ENCODE measurements at regions not wholly inside any gene's neighbourhood (a gene's known extent, or its start where the extent isn't known, plus 50 kb on each side); places are given as distances from the start of the nearest gene placed in this dataset.

GRCh38 chr13:99908140-99908803 lies 63.3 kb downstream of the ZIC5 start:
- intact Hi-C loops (cut with DNase I; ENCODE audit: low total_unique reads) = no loop called here
- H3K4me1 ChIP-seq = no peaks in the 10 kb centered on the region
- peaks cover 0 to 45% of the 10 kb centered on the region in 2 donors for H3K27me3 ChIP-seq
- H3K36me3 ChIP-seq = no peaks in the 10 kb centered on the region
- no peak overlapping the region for H3K4me3 ChIP-seq
- no peaks in the 10 kb centered on the region for H3K9me3 ChIP-seq
- TF ChIP-seq CTCF (IDR thresholded peaks at IDR 0.05) = no peak
- no peak for DNase-seq
- H3K27ac ChIP-seq = no peak overlapping the region

- Histone ChIP-seq H3K27ac (no peak overlapping the region), H3K4me3 (no peak overlapping the region), H3K4me1 (no peaks in the 10 kb centered on the region), H3K9me3 (no peaks in the 10 kb centered on the region), H3K27me3 (peaks cover 0 to 48% of the 10 kb centered on the region in 2 donors), H3K36me3 (no peaks in the 10 kb centered on the region)
- no peak for DNase-seq
- intact Hi-C loops (cut with DNase I; ENCODE audit: low total_unique reads) = no loop called here
- TF ChIP-seq CTCF (IDR thresholded peaks at IDR 0.05) = no peak
These were observed 63.9 kb downstream of the ZIC5 start for GRCh38 chr13:99907627-99908026.

GRCh38 chr13:99907038-99907437 lies 64.5 kb downstream of the ZIC5 start:
- no peak for DNase-seq
- no peaks in the 10 kb centered on the region for H3K4me1 ChIP-seq
- H3K4me3 ChIP-seq = no peak overlapping the region
- intact Hi-C loops (cut with DNase I; ENCODE audit: low total_unique reads) = no loop called here
- H3K27me3 ChIP-seq = peaks cover 0 to 48% of the 10 kb centered on the region in 2 donors
- H3K36me3 ChIP-seq = no peaks in the 10 kb centered on the region
- H3K9me3 ChIP-seq = no peaks in the 10 kb centered on the region
- no peak overlapping the region for H3K27ac ChIP-seq
- no peak for TF ChIP-seq CTCF (IDR thresholded peaks at IDR 0.05)

GRCh38 chr13:99905814-99906213 lies 65.8 kb downstream of the ZIC5 start:
- intact Hi-C loops (cut with DNase I; ENCODE audit: low total_unique reads) = no loop called here
- H3K27ac ChIP-seq = no peak overlapping the region
- no peak for TF ChIP-seq CTCF (IDR thresholded peaks at IDR 0.05)
- H3K36me3 ChIP-seq = no peaks in the 10 kb centered on the region
- peaks cover 0 to 46% of the 10 kb centered on the region in 2 donors for H3K27me3 ChIP-seq
- no peak overlapping the region for H3K4me3 ChIP-seq
- H3K4me1 ChIP-seq = no peaks in the 10 kb centered on the region
- H3K9me3 ChIP-seq = no peaks in the 10 kb centered on the region
- no peak for DNase-seq

GRCh38 chr13:99905224-99905623 lies 66.3 kb downstream of the ZIC5 start:
- TF ChIP-seq CTCF (IDR thresholded peaks at IDR 0.05) = no peak
- no peaks in the 10 kb centered on the region for H3K36me3 ChIP-seq
- DNase-seq = no peak
- peaks cover 0 to 46% of the 10 kb centered on the region in 2 donors for H3K27me3 ChIP-seq
- no peaks in the 10 kb centered on the region for H3K9me3 ChIP-seq
- intact Hi-C loops (cut with DNase I; ENCODE audit: low total_unique reads) = no loop called here
- H3K4me1 ChIP-seq = no peaks in the 10 kb centered on the region
- H3K27ac ChIP-seq = no peak overlapping the region
- no peak overlapping the region for H3K4me3 ChIP-seq

- no peak for DNase-seq
- Histone ChIP-seq H3K4me3 (no peak overlapping the region), H3K9me3 (no peaks in the 10 kb centered on the region), H3K27me3 (peaks cover 0 to 51% of the 10 kb centered on the region in 2 donors), H3K4me1 (no peaks in the 10 kb centered on the region), H3K27ac (no peak overlapping the region), H3K36me3 (no peaks in the 10 kb centered on the region)
- intact Hi-C loops (cut with DNase I; ENCODE audit: low total_unique reads) = no loop called here
- no peak for TF ChIP-seq CTCF (IDR thresholded peaks at IDR 0.05)
These were observed 68.4 kb downstream of the ZIC5 start for GRCh38 chr13:99903140-99903539.
